Heart left ventricle (tissue), 13 donors: ENCODE measurements at regions not wholly inside any gene's neighbourhood (a gene's known extent, or its start where the extent isn't known, plus 50 kb on each side); places are given as distances from the start of the nearest gene placed in this dataset.

Experiments used
- POLR2A ChIP-seq, 2 donors: fragments of 450-650 bp; IDR thresholded peaks; one replicate each; pipeline ENCODE4 v1.6.1; 2017; ENCODE audit warnings: antibody characterized with exemption in 2 of 2, mild to moderate bottlenecking in 2 of 2, moderate library complexity in 2 of 2
- TF ChIP-seq, protein P1 (sequence below), 12 donors: fragments of 200-600 bp; sonication (generic) in 4 of 12; IDR thresholded peaks; one replicate each; pipeline versions ENCODE4 v1.5.0 to v1.8.0; 2018 to 2022; ENCODE audit warnings: antibody characterized with exemption in 12 of 12, mild to moderate bottlenecking in 5 of 12
- donor health status: ischemic (EF 13 %, LVEDD 7.1; RV severe dilation, severe dysfunction).
- donor health status: DM: no; HTN: yes; CAD: no.
- donor health status: DM: no; HTN: no; CAD: no.
- donor health status: ischemic (EF 25% LVEDD 6.9; RV normal size, moderate dysfunction).
- donor health status: ischemic (EF 25% LVEDD 5.7; RV mildly dilated, moderate dysfunction).
- donor health status: ischemic (EF 35%, LVEDD 5.7; RV mildly dilated, moderate dysfunction).
- donor health status: nonischemic (EF 11% LVEDD 7.7; RV severe dilation, severe dysfunction).
- donor health status: DM: yes; HTN: yes; CAD: no.
- donor health status: PGD.
- donor health status: ischemic (EF 29% LVEDD 5.4; RV normal size, mild dysfunction).
- donor health status: nonischemic (EF 23%, LVEDD 6.1; RV moderate dilation, normal function).

GRCh38 chr16:9539346-9539745 is 447.9 kb downstream of the HAPSTR1 start:
- TF ChIP-seq, protein P1, sequence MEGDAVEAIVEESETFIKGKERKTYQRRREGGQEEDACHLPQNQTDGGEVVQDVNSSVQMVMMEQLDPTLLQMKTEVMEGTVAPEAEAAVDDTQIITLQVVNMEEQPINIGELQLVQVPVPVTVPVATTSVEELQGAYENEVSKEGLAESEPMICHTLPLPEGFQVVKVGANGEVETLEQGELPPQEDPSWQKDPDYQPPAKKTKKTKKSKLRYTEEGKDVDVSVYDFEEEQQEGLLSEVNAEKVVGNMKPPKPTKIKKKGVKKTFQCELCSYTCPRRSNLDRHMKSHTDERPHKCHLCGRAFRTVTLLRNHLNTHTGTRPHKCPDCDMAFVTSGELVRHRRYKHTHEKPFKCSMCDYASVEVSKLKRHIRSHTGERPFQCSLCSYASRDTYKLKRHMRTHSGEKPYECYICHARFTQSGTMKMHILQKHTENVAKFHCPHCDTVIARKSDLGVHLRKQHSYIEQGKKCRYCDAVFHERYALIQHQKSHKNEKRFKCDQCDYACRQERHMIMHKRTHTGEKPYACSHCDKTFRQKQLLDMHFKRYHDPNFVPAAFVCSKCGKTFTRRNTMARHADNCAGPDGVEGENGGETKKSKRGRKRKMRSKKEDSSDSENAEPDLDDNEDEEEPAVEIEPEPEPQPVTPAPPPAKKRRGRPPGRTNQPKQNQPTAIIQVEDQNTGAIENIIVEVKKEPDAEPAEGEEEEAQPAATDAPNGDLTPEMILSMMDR (IDR thresholded peaks at IDR 0.05) = no peak
- TF ChIP-seq POLR2A (IDR thresholded peaks at IDR 0.05) = no peak
